CMK (cell line): ENCODE measurements at regions not wholly inside any gene's neighbourhood (a gene's known extent, or its start where the extent isn't known, plus 50 kb on each side); places are given as distances from the start of the nearest gene placed in this dataset.
"Not testable (repeated sequence)": the region's sequence is repeated elsewhere in the genome, so short reads cannot be mapped to it uniquely, and the experiment has no call there.

Source experiments
- DNase-seq: peaks from one replicate; pipeline ENCODE4 v3.0.0-alpha.2; 2010; ENCODE audit warnings: low read depth

- DNase-seq = no peak
Measured at GRCh38 chr1:189646066-189646465, 831.6 kb downstream of the BRINP3 start.

DNA sequence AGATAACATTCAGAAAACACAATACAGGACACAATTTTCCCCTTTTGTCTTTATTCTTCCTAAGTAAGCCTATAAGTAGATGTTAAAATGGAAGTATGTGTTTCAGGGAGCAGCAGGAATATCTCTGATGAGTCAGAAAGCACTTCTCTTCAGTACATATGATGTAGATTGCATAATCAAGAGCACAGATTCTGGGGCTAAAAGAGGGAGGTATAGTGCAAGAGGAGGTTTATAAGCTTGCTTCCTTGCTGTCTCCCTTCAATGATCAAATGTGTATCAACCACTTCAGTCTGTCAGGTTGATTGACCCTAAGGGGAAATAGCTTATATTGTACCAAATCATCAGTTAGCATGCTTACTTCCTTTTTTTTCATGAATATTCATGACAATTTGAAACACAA lies 822.8 kb downstream of the BRINP3 start:
- DNase-seq = no peak

- DNase-seq = no peak
Measured at GRCh38 chr1:189656628-189657530, 820.8 kb downstream of the BRINP3 start.

DNA sequence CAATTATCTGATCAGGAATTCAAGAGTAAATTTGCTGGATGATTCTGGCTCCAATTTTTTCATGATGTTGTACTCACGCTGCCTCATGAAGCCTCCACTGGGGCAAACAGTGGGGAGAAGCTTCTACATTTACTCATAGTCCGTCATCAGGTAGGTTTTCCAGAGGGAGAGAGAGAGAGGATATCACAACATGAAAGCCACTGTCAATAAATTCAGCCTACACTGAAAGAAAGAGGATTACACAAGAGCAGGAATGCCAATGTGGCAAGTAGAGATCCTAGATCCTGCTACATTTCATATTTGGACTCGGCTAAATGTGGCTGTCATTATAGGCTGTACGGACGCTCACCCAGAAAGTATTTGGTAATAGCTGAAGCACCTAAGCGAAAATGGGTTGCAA lies 819.9 kb downstream of the BRINP3 start:
- no peak for DNase-seq

GRCh38 chr1:189658381-189658780 lies 819.3 kb downstream of the BRINP3 start:
- no peak for DNase-seq

DNA sequence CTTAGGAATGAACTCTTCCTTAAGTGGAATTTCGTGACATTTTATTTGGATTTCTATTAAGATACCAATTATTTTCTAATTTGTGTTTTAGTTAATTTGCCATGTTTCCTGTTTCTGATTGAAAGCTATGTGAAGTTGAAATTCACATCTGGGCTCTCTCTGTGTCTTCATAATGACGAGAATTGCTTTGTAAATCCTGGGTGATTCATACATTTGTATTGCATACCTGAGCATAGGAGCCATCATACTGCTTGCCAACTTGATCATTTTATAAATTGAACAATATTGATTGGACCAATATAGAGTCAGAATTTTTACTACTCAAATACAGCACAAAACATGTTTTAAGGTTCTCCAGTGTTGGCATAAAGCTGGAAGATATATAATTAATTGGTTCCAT lies 817.9 kb downstream of the BRINP3 start:
- no peak for DNase-seq

DNA sequence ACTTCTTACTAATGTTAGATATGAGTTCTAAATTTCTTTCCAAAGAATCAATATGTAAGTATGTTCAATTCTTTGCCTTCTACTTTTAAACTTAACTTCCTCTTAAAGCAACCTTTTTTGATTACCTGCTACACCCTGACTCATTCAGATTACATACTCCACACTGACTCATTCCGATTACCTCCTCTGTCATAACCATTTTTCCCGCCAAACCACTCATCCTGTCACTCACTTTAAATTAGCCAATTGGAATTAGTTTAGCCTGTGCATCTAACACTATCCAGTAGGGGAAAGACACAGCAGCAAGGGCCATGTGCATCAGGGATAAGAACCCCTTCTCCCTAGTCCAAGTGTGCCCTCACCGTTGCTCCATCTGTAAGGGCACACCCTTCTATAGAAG lies 815.5 kb downstream of the BRINP3 start:
- DNase-seq = no peak

GRCh38 chr1:189669846-189670245 lies 807.8 kb downstream of the BRINP3 start:
- no peak for DNase-seq

GRCh38 chr1:189673217-189673616 lies 804.4 kb downstream of the BRINP3 start:
- no peak for DNase-seq

- no peak for DNase-seq
Measured at GRCh38 chr1:189675712-189676244, 801.9 kb downstream of the BRINP3 start.

- DNase-seq = no peak
Measured at GRCh38 chr1:189678779-189679178, 798.9 kb downstream of the BRINP3 start.

GRCh38 chr1:189681252-189681919 lies 796.3 kb downstream of the BRINP3 start:
- no peak for DNase-seq

GRCh38 chr1:189682591-189682990 lies 795.1 kb downstream of the BRINP3 start:
- no peak for DNase-seq

- DNase-seq = no peak
Measured at GRCh38 chr1:189686288-189686687, 791.4 kb downstream of the BRINP3 start.

- no peak for DNase-seq
Measured at GRCh38 chr1:189693140-189693539, 784.5 kb downstream of the BRINP3 start.

DNA sequence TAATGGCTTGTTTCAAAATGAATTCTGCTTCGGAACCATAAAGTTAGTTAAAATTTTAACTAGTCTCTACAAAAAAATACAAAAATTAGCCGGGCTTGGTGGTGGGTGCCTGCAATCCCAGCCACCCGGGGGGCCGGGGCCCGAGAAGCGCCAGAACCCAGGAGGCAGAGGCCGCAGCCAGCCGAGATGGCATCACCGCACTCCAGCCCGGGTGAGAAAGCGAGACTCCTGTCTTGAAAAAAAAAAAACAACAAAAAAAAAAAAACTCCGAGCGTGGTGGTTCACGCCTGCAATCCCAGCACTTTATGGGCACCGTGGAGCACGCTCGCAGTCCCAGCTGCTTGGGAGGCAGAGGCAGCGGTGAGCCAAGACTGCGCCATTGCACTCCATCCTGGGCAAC lies 781.4 kb downstream of the BRINP3 start:
- no peak for DNase-seq

- no peak for DNase-seq
Measured at GRCh38 chr1:189697113-189697512, 780.6 kb downstream of the BRINP3 start.

DNA sequence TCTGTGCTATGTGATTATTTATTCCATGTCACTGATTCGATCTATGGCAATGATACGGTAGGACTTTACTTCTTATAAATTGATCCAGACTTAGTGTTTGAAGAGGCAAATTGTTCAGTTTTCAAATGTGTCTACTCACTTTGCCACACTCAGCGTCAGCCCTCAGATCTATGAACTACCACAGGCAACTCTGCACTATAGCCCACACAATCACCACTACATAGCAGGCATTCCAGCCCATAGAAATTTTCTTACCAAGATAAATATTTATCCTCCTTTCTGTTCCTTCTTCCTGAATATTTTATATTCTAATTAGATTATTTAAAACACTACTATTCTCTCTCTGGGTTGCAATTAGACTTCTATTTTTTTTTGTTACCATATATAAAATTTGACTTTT lies 776.1 kb downstream of the BRINP3 start:
- DNase-seq = no peak

- DNase-seq = no peak
Measured at GRCh38 chr1:189706594-189706993, 771.1 kb downstream of the BRINP3 start.

GRCh38 chr1:189708674-189709073 lies 769.0 kb downstream of the BRINP3 start:
- DNase-seq = no peak

DNA sequence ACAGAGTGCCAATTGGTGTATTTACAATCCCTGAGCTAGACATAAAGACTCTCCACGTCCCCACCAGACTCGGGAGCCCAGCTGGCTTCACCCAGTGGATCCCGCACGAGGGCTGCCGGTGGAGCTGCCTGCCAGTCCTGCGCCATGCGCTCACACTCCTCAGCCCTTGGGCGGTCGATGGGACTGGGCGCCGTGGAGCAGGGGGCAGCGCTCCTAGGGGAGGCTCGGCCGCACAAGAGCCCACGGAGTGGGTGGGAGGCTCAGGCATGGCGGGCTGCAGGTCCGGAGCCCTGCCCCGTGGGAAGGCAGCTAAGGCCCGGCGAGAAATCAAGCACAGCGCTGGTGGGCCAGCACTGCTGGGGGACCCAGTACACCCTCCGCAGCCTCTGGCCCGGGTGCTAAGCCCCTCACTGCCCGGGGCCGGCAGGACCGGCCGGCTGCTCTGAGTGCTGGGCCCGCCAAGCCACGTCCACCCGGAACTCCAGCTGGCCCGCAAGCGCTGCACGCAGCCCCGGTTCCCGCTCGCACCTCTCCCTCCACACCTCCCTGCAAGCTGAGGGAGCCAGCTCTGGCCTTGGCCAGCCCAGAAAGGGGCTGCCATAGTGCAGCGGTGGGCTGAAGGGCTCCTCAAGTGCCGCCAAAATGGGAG lies 759.4 kb downstream of the BRINP3 start:
- DNase-seq = not testable (repeated sequence)

DNA sequence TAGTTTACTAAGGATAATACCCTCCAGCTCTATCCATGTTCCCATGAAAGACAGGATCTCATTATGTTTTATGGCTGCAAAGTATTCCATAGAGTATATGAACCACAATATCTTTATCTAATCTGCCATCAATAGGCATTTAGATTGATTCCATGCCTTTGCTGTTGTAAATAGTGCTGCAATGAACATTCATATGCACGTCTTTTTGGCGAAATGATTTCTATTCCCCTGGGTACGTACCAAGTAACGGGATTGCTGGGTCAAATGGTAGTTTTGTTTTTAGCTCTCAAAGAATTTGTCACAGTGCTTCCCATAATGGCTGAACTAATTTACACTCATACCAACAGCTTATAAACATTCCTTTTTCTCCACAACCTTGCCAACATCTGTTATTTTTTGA lies 750.9 kb downstream of the BRINP3 start:
- DNase-seq = no peak

- no peak for DNase-seq
Measured at GRCh38 chr1:189751311-189751710, 726.4 kb downstream of the BRINP3 start.
